GM12878 (cell line): ENCODE measurements at regions not wholly inside any gene's neighbourhood (a gene's known extent, or its start where the extent isn't known, plus 50 kb on each side); places are given as distances from the start of the nearest gene placed in this dataset.

Source experiments
- ATAC-seq: fragments of 200-7000 bp; cut with Tn5 transposase; 3 replicates; pipeline ENCODE4 v1.9.1; 2020; ENCODE audit warnings: mild to moderate bottlenecking, moderate library complexity
- BruUV-seq: library from RNA; stranded (reverse); fragments of 400-500 nt; replicated peaks from 2 replicates; lab custom pipeline; 2021; lab: Mats Ljungman, UMichigan
- CTCF ChIA-PET: fragments of 300-600 bp; sonication (Branson Sonifier 250); formaldehyde crosslinking; extraction: SDS; loops from one replicate; lab custom pipeline; 2021; ENCODE audit warnings: inconsistent platforms; lab: Yijun Ruan, JAX
- POLR2A ChIA-PET: fragments of 350-600 bp; formaldehyde crosslinking; extraction: SDS; loops from one replicate; lab custom pipeline; 2021; ENCODE audit warnings: inconsistent platforms; lab: Charles Lee
- RAD21 ChIA-PET: fragments of 300-600 bp; sonication (Branson Sonifier 250); formaldehyde crosslinking; loops from one replicate; lab custom pipeline; 2023; ENCODE audit warnings: antibody characterized with exemption; ENCODE audit not compliant: unreplicated experiment; lab: Charles Lee
- SMC1A ChIA-PET: fragments of 300-600 bp; sonication (Branson Sonifier 250); formaldehyde crosslinking; loops from one replicate; lab custom pipeline; 2023; ENCODE audit not compliant: unreplicated experiment, uncharacterized antibody; lab: Charles Lee
- DNase-seq: peaks from one replicate; pipeline ENCODE4 v3.0.0-alpha.2; 2011; ENCODE audit warnings: low read depth, low spot score
- FAIRE-seq: peaks from 3 replicates; lab custom pipeline; 2011; peaks lifted over from hg19 to GRCh38; lab: Jason Lieb, UNC
- H2AFZ ChIP-seq: 2 replicates; pipeline ENCODE4 v1.6.0; 2011; ENCODE audit warnings: low read depth, low read length, control low read depth; ENCODE audit not compliant: control insufficient read depth
- H3K27ac ChIP-seq: 2 replicates; pipeline ENCODE4 v1.5.1; 2011; ENCODE audit warnings: control low read depth; ENCODE audit not compliant: control insufficient read depth, insufficient read depth
- H3K27me3 ChIP-seq, 2 experiments: replicated peaks in 1 of 2; 2 replicates each; pipeline versions ENCODE4 v1.6.0 to v1.6.1; 2011; ENCODE audit warnings: low read length in 1 of 2; ENCODE audit not compliant: control insufficient read depth in 2 of 2, insufficient read depth in 2 of 2
- H3K36me3 ChIP-seq, 2 experiments: 2 replicates each; pipeline ENCODE4 v1.5.1; 2011; ENCODE audit warnings: low read length in 1 of 2; ENCODE audit not compliant: control insufficient read depth in 2 of 2, insufficient read depth in 2 of 2
- H3K4me1 ChIP-seq: 2 replicates; pipeline ENCODE4 v1.6.1; 2011; ENCODE audit warnings: mild to moderate bottlenecking, low read length, moderate library complexity, mixed read lengths; ENCODE audit not compliant: control insufficient read depth, insufficient read depth
- H3K4me2 ChIP-seq: 2 replicates; pipeline ENCODE4 v1.6.0; 2011; ENCODE audit warnings: control low read depth; ENCODE audit not compliant: control insufficient read depth, insufficient read depth
- H3K4me3 ChIP-seq: fragments of 200-600 bp; sonication (generic); 2 replicates; pipeline ENCODE4 v1.5.1; 2016
- H3K79me2 ChIP-seq: 2 replicates; pipeline ENCODE4 v1.6.0; 2011; ENCODE audit warnings: low read length; ENCODE audit not compliant: control insufficient read depth, insufficient read depth
- H3K9ac ChIP-seq: 2 replicates; pipeline ENCODE4 v1.8.0; 2011; ENCODE audit warnings: low read length, control low read depth, mixed read lengths; ENCODE audit not compliant: control insufficient read depth, insufficient read depth
- H3K9me3 ChIP-seq: replicated peaks from 3 replicates; pipeline ENCODE4 v1.5.1; 2011; ENCODE audit warnings: mild to moderate bottlenecking, low read length; ENCODE audit not compliant: control insufficient read depth, insufficient read depth
- H4K20me1 ChIP-seq: 2 replicates; pipeline ENCODE4 v1.6.0; 2011; ENCODE audit not compliant: control insufficient read depth, insufficient read depth
- CHD1 ChIP-seq: IDR thresholded peaks from 2 replicates; pipeline ENCODE4 v1.6.1; 2012; ENCODE audit warnings: low read depth, low read length, improper control_type of control experiment
- KAT2A ChIP-seq: conservative IDR thresholded peaks from 2 replicates; pipeline ENCODE4 v1.6.1; 2011; ENCODE audit warnings: low read depth, low read length; ENCODE audit not compliant: control insufficient read depth
- POLR2AphosphoS2 ChIP-seq: IDR thresholded peaks from 2 replicates; pipeline ENCODE4 v1.6.1; 2011; ENCODE audit warnings: low read depth, mild to moderate bottlenecking, low read length, improper control_type of control experiment, moderate library complexity
- WRNIP1 ChIP-seq: IDR thresholded peaks from 2 replicates; pipeline ENCODE4 v1.6.1; 2011; ENCODE audit warnings: low read depth, low read length, improper control_type of control experiment, borderline replicate concordance
- ZZZ3 ChIP-seq: IDR thresholded peaks from 2 replicates; pipeline ENCODE4 v1.6.1; 2011; ENCODE audit warnings: low read depth; ENCODE audit not compliant: control insufficient read depth, insufficient read length
- WGBS: methylation state at CpG from one replicate; pipeline ENCODE4 v1.1.6; 2016; ENCODE audit warnings: low lambda C conversion rate; ENCODE audit not compliant: insufficient replicate concordance, insufficient coverage; ENCODE audit errors: missing lambda C conversion rate; 5-methylcytosine and 5-hydroxymethylcytosine counted together
- in situ Hi-C: fragments of 300-500 bp; cut with MboI; formaldehyde crosslinking; loops from 9 replicates; pipeline ENCODE4 v1.14.3; 2018; ENCODE audit warnings: mixed read lengths
- intact Hi-C: fragments of 100-400 bp; cut with micrococcal nuclease; formaldehyde crosslinking; loops from one replicate; pipeline ENCODE4 v1.14.2; 2022; ENCODE audit not compliant: unreplicated experiment
- TF ChIP-seq, protein P1 (sequence below): fragments of 450-650 bp; IDR thresholded peaks from 2 replicates; pipeline ENCODE4 v1.6.1; 2017; ENCODE audit warnings: low read depth, mild to moderate bottlenecking, moderate library complexity
- TF ChIP-seq, protein P2 (sequence below): fragments of 450-650 bp; IDR thresholded peaks from 2 replicates; pipeline ENCODE4 v1.6.1; 2017; ENCODE audit warnings: antibody characterized with exemption, mild to moderate bottlenecking, moderate library complexity
- TF ChIP-seq, protein P3 (sequence below): fragments of 450-650 bp; formaldehyde crosslinking; IDR thresholded peaks from 2 replicates; pipeline ENCODE4 v1.4.0; 2022; ENCODE audit warnings: mild to moderate bottlenecking, moderate library complexity
- TF ChIP-seq, protein P4 (sequence below): fragments of 450-650 bp; IDR thresholded peaks from 2 replicates; pipeline ENCODE4 v1.6.1; 2017; ENCODE audit warnings: borderline replicate concordance
- TF ChIP-seq, protein P5 (sequence below): fragments of 450-650 bp; IDR thresholded peaks from 2 replicates; pipeline ENCODE4 v1.6.1; 2017; ENCODE audit warnings: mild to moderate bottlenecking, low read depth, inconsistent platforms; ENCODE audit not compliant: poor library complexity, severe bottlenecking

DNA sequence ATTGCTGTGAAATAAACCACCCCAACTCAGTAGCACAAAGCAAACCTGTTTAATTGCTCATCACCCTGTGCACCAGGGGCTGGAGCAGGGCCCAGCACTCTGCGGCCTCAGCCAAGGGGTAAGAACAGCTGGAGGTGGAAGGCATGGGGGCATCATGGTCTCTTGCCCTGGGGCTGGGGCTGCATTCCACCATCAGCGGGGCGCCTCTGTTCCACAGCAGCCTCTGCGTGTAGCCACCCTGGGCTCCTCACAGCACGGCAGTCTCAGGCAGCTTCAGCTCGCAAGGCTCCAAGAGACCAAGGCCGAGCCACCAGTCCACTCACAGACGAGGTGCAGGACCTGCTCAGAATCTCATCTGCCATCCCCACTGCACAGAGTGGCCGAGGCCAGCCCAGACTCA lies 630.7 kb downstream of the TBC1D22A start:
- Histone ChIP-seq H3K36me3 (no peaks in the 10 kb centered on the region), H3K4me1 (no peaks in the 10 kb centered on the region), H3K4me2 (no peak overlapping the region), H3K27me3 (no peaks in the 10 kb centered on the region), H2AFZ (no peak overlapping the region), H3K9me3 (no peaks in the 10 kb centered on the region; the same call in 2 of the 3 replicates)
- intact Hi-C loops (no loop called here), in situ Hi-C loops (no loop called here)
- CTCF ChIA-PET: interaction anchor here (0.6 kb wide), 1 partner anchor 1103 kb away, joined by 3 read pairs; no protein-coding TSS in a partner anchor
- ATAC-seq: no peak
- no peak for DNase-seq
- 39% methylated on average over 9 of the region's 9 CpGs for WGBS
- TF ChIP-seq WRNIP1 (no peak), CHD1 (no peak), POLR2AphosphoS2 (no peak), ZZZ3 (no peak), KAT2A (no peak)
- TF ChIP-seq, protein P1, sequence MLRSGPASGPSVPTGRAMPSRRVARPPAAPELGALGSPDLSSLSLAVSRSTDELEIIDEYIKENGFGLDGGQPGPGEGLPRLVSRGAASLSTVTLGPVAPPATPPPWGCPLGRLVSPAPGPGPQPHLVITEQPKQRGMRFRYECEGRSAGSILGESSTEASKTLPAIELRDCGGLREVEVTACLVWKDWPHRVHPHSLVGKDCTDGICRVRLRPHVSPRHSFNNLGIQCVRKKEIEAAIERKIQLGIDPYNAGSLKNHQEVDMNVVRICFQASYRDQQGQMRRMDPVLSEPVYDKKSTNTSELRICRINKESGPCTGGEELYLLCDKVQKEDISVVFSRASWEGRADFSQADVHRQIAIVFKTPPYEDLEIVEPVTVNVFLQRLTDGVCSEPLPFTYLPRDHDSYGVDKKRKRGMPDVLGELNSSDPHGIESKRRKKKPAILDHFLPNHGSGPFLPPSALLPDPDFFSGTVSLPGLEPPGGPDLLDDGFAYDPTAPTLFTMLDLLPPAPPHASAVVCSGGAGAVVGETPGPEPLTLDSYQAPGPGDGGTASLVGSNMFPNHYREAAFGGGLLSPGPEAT: no peak
- TF ChIP-seq, protein P2, sequence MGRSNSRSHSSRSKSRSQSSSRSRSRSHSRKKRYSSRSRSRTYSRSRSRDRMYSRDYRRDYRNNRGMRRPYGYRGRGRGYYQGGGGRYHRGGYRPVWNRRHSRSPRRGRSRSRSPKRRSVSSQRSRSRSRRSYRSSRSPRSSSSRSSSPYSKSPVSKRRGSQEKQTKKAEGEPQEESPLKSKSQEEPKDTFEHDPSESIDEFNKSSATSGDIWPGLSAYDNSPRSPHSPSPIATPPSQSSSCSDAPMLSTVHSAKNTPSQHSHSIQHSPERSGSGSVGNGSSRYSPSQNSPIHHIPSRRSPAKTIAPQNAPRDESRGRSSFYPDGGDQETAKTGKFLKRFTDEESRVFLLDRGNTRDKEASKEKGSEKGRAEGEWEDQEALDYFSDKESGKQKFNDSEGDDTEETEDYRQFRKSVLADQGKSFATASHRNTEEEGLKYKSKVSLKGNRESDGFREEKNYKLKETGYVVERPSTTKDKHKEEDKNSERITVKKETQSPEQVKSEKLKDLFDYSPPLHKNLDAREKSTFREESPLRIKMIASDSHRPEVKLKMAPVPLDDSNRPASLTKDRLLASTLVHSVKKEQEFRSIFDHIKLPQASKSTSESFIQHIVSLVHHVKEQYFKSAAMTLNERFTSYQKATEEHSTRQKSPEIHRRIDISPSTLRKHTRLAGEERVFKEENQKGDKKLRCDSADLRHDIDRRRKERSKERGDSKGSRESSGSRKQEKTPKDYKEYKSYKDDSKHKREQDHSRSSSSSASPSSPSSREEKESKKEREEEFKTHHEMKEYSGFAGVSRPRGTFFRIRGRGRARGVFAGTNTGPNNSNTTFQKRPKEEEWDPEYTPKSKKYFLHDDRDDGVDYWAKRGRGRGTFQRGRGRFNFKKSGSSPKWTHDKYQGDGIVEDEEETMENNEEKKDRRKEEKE: no peak
- TF ChIP-seq, protein P3, sequence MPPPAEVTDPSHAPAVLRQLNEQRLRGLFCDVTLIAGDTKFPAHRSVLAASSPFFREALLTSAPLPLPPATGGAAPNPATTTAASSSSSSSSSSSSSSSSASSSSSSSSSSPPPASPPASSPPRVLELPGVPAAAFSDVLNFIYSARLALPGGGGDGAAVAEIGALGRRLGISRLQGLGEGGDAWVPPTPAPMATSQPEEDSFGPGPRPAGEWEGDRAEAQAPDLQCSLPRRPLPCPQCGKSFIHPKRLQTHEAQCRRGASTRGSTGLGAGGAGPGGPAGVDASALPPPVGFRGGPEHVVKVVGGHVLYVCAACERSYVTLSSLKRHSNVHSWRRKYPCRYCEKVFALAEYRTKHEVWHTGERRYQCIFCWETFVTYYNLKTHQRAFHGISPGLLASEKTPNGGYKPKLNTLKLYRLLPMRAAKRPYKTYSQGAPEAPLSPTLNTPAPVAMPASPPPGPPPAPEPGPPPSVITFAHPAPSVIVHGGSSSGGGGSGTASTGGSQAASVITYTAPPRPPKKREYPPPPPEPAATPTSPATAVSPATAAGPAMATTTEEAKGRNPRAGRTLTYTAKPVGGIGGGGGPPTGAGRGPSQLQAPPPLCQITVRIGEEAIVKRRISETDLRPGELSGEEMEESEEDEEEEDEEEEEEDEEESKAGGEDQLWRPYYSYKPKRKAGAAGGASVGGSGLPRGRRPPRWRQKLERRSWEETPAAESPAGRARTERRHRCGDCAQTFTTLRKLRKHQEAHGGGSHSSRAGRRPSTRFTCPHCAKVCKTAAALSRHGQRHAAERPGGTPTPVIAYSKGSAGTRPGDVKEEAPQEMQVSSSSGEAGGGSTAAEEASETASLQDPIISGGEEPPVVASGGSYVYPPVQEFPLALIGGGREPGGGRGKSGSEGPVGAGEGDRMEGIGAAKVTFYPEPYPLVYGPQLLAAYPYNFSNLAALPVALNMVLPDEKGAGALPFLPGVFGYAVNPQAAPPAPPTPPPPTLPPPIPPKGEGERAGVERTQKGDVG (CRISPR knock-in tag): no peak
- TF ChIP-seq, protein P4, sequence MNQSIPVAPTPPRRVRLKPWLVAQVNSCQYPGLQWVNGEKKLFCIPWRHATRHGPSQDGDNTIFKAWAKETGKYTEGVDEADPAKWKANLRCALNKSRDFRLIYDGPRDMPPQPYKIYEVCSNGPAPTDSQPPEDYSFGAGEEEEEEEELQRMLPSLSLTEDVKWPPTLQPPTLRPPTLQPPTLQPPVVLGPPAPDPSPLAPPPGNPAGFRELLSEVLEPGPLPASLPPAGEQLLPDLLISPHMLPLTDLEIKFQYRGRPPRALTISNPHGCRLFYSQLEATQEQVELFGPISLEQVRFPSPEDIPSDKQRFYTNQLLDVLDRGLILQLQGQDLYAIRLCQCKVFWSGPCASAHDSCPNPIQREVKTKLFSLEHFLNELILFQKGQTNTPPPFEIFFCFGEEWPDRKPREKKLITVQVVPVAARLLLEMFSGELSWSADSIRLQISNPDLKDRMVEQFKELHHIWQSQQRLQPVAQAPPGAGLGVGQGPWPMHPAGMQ: no peak
- TF ChIP-seq, protein P5, sequence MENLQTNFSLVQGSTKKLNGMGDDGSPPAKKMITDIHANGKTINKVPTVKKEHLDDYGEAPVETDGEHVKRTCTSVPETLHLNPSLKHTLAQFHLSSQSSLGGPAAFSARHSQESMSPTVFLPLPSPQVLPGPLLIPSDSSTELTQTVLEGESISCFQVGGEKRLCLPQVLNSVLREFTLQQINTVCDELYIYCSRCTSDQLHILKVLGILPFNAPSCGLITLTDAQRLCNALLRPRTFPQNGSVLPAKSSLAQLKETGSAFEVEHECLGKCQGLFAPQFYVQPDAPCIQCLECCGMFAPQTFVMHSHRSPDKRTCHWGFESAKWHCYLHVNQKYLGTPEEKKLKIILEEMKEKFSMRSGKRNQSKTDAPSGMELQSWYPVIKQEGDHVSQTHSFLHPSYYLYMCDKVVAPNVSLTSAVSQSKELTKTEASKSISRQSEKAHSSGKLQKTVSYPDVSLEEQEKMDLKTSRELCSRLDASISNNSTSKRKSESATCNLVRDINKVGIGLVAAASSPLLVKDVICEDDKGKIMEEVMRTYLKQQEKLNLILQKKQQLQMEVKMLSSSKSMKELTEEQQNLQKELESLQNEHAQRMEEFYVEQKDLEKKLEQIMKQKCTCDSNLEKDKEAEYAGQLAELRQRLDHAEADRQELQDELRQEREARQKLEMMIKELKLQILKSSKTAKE: no peak
- TF ChIP-seq, all 136 proteins: peak for 0
- no TSS peak for BruUV-seq
- no peaks in the 10 kb centered on the region for H4K20me1 ChIP-seq
- FAIRE-seq: no peak
- ChIA-PET POLR2A (no interaction called here), RAD21 (no interaction called here), SMC1A (no interaction called here)
- no peak overlapping the region for H3K9ac ChIP-seq
- H3K79me2 ChIP-seq: no peaks in the 10 kb centered on the region
- H3K4me3 ChIP-seq: no peak overlapping the region
- no peak overlapping the region for H3K27ac ChIP-seq
